Muscle layer of colon (tissue), 2 donors: ENCODE measurements at regions not wholly inside any gene's neighbourhood (a gene's known extent, or its start where the extent isn't known, plus 50 kb on each side); places are given as distances from the start of the nearest gene placed in this dataset.

ENCODE experiments used
- H3K27ac ChIP-seq: one replicate; pipeline ENCODE4 v1.7.0; 2013; ENCODE audit warnings: low read depth, mild to moderate bottlenecking, low read length, moderate library complexity
- H3K27me3 ChIP-seq, 2 donors: one replicate each; pipeline ENCODE4 v1.7.0; 2013; ENCODE audit warnings: low read length in 2 of 2, mild to moderate bottlenecking in 2 of 2; ENCODE audit not compliant: insufficient read depth in 2 of 2, control insufficient read depth in 1 of 2
- H3K36me3 ChIP-seq: one replicate; pipeline ENCODE4 v1.7.0; 2013; ENCODE audit warnings: mild to moderate bottlenecking, low read length; ENCODE audit not compliant: insufficient read depth
- H3K4me1 ChIP-seq: one replicate; pipeline ENCODE4 v1.7.0; 2013; ENCODE audit warnings: mild to moderate bottlenecking, low read length; ENCODE audit not compliant: insufficient read depth
- H3K4me3 ChIP-seq, 2 donors: one replicate each; pipeline ENCODE4 v1.7.0; 2013; ENCODE audit warnings: low read length in 2 of 2, low read depth in 1 of 2, mild to moderate bottlenecking in 1 of 2, moderate library complexity in 1 of 2
- H3K9ac ChIP-seq: one replicate; pipeline ENCODE4 v1.7.0; 2013; ENCODE audit warnings: low read length
- H3K9me3 ChIP-seq: one replicate; pipeline ENCODE4 v1.7.0; 2013; ENCODE audit warnings: mild to moderate bottlenecking, low read length
- donor health status: abdominal sarcoma.
- donor health status: Adenocarcinoma of cecum.

GRCh38 chr9:16196206-16196605, 643.4 kb downstream of the CCDC171 start:
- Histone ChIP-seq H3K9me3 (no peaks in the 10 kb centered on the region), H3K4me1 (peaks cover 38% of the 10 kb centered on the region), H3K4me3 (no peak overlapping the region), H3K36me3 (no peaks in the 10 kb centered on the region), H3K27me3 (no peaks in the 10 kb centered on the region), H3K9ac (no peak overlapping the region), H3K27ac (no peak overlapping the region)

GRCh38 chr9:16197578-16198370, 644.9 kb downstream of the CCDC171 start:
- H3K36me3 ChIP-seq, result no peaks in the 10 kb centered on the region
- H3K9ac ChIP-seq, result no peak overlapping the region
- H3K4me3 ChIP-seq, result peak overlapping the region in 1 of 2 donors; percentile 54
- peak overlapping the region; percentile 54 for H3K27ac ChIP-seq
- peaks cover 31% of the 10 kb centered on the region for H3K4me1 ChIP-seq
- H3K27me3 ChIP-seq, result no peaks in the 10 kb centered on the region
- H3K9me3 ChIP-seq, result no peaks in the 10 kb centered on the region

GRCh38 chr9:16198996-16199395, 646.2 kb downstream of the CCDC171 start:
- no peaks in the 10 kb centered on the region for H3K9me3 ChIP-seq
- no peak overlapping the region for H3K27ac ChIP-seq
- no peaks in the 10 kb centered on the region for H3K27me3 ChIP-seq
- H3K4me3 ChIP-seq, result no peak overlapping the region
- H3K36me3 ChIP-seq, result no peaks in the 10 kb centered on the region
- peaks cover 35% of the 10 kb centered on the region for H3K4me1 ChIP-seq
- H3K9ac ChIP-seq, result no peak overlapping the region

GRCh38 chr9:16202221-16202620, 649.4 kb downstream of the CCDC171 start:
- Histone ChIP-seq H3K9ac (no peak overlapping the region), H3K4me1 (peaks cover 24% of the 10 kb centered on the region), H3K27me3 (no peaks in the 10 kb centered on the region), H3K4me3 (no peak overlapping the region), H3K27ac (peak overlapping the region; percentile 60), H3K36me3 (no peaks in the 10 kb centered on the region), H3K9me3 (no peaks in the 10 kb centered on the region)

- peak overlapping the region; percentile 60 for H3K27ac ChIP-seq
- H3K4me1 ChIP-seq, result peaks cover 21% of the 10 kb centered on the region
- no peak overlapping the region for H3K9ac ChIP-seq
- H3K36me3 ChIP-seq, result no peaks in the 10 kb centered on the region
- no peak overlapping the region for H3K4me3 ChIP-seq
- H3K9me3 ChIP-seq, result no peaks in the 10 kb centered on the region
- no peaks in the 10 kb centered on the region for H3K27me3 ChIP-seq
These were observed 650.3 kb downstream of the CCDC171 start for GRCh38 chr9:16202914-16203728.

GRCh38 chr9:16203729-16204573, 651.1 kb downstream of the CCDC171 start:
- no peak overlapping the region for H3K4me3 ChIP-seq
- peak overlapping the region; percentile 60 for H3K27ac ChIP-seq
- no peaks in the 10 kb centered on the region for H3K9me3 ChIP-seq
- no peak overlapping the region for H3K9ac ChIP-seq
- no peaks in the 10 kb centered on the region for H3K36me3 ChIP-seq
- no peaks in the 10 kb centered on the region for H3K27me3 ChIP-seq
- peaks cover 14% of the 10 kb centered on the region for H3K4me1 ChIP-seq

GRCh38 chr9:16205455-16205854, 652.6 kb downstream of the CCDC171 start:
- Histone ChIP-seq H3K4me3 (no peak overlapping the region), H3K27me3 (no peaks in the 10 kb centered on the region), H3K36me3 (no peaks in the 10 kb centered on the region), H3K9ac (no peak overlapping the region), H3K9me3 (no peaks in the 10 kb centered on the region), H3K27ac (no peak overlapping the region), H3K4me1 (peaks cover 14% of the 10 kb centered on the region)

- Histone ChIP-seq H3K27ac (no peak overlapping the region), H3K4me3 (no peak overlapping the region), H3K9ac (no peak overlapping the region), H3K27me3 (no peaks in the 10 kb centered on the region), H3K9me3 (no peaks in the 10 kb centered on the region), H3K36me3 (no peaks in the 10 kb centered on the region), H3K4me1 (peaks cover 14% of the 10 kb centered on the region)
These were observed 653.7 kb downstream of the CCDC171 start for GRCh38 chr9:16206518-16206917.

GRCh38 chr9:16207161-16207560, 654.3 kb downstream of the CCDC171 start:
- H3K4me3 ChIP-seq, result no peak overlapping the region
- no peaks in the 10 kb centered on the region for H3K36me3 ChIP-seq
- no peaks in the 10 kb centered on the region for H3K9me3 ChIP-seq
- no peak overlapping the region for H3K27ac ChIP-seq
- H3K27me3 ChIP-seq, result no peaks in the 10 kb centered on the region
- no peak overlapping the region for H3K9ac ChIP-seq
- peaks cover 13% of the 10 kb centered on the region for H3K4me1 ChIP-seq

- no peak overlapping the region for H3K27ac ChIP-seq
- H3K9me3 ChIP-seq, result no peaks in the 10 kb centered on the region
- H3K4me3 ChIP-seq, result no peak overlapping the region
- H3K9ac ChIP-seq, result no peak overlapping the region
- no peaks in the 10 kb centered on the region for H3K36me3 ChIP-seq
- H3K27me3 ChIP-seq, result no peaks in the 10 kb centered on the region
- H3K4me1 ChIP-seq, result peaks cover 19% of the 10 kb centered on the region
These were observed 657.6 kb downstream of the CCDC171 start for GRCh38 chr9:16210440-16210839.

- H3K36me3 ChIP-seq, result no peaks in the 10 kb centered on the region
- H3K4me3 ChIP-seq, result no peak overlapping the region
- H3K27ac ChIP-seq, result no peak overlapping the region
- H3K27me3 ChIP-seq, result no peaks in the 10 kb centered on the region
- H3K4me1 ChIP-seq, result peaks cover 19% of the 10 kb centered on the region
- H3K9me3 ChIP-seq, result no peaks in the 10 kb centered on the region
- H3K9ac ChIP-seq, result no peak overlapping the region
These were observed 658.5 kb downstream of the BNC2 start for GRCh38 chr9:16211946-16212345.
